GM12873 (cell line): ENCODE measurements at regions not wholly inside any gene's neighbourhood (a gene's known extent, or its start where the extent isn't known, plus 50 kb on each side); places are given as distances from the start of the nearest gene placed in this dataset.

Experiments
- TF ChIP-seq, protein P1 (sequence below): IDR thresholded peaks from 2 replicates; pipeline ENCODE4 v1.5.1; 2012; ENCODE audit warnings: low read depth, mild to moderate bottlenecking, moderate library complexity, low read length, control low read depth; ENCODE audit not compliant: insufficient read depth; ENCODE audit errors: missing control alignments

DNA sequence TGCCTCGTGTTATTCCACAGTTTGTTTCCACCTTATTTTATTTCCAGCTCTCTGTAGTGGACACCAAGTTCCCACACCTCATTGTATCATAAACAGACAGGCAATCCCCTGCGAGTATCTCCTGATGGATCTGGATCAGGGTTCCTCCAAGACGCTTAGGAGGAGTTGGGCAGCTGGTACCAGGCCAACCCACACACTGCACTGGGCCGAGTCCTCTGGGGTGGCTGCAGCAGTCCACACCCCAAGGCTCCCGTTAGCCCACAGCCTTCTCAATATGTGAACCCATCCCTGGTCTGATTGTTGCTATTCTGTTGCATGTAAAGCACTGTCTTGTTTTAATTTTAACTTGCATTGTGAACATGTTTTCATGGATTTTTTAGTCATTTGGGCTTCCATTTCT is 178.8 kb upstream of the RAB6C start:
- TF ChIP-seq, protein P1, sequence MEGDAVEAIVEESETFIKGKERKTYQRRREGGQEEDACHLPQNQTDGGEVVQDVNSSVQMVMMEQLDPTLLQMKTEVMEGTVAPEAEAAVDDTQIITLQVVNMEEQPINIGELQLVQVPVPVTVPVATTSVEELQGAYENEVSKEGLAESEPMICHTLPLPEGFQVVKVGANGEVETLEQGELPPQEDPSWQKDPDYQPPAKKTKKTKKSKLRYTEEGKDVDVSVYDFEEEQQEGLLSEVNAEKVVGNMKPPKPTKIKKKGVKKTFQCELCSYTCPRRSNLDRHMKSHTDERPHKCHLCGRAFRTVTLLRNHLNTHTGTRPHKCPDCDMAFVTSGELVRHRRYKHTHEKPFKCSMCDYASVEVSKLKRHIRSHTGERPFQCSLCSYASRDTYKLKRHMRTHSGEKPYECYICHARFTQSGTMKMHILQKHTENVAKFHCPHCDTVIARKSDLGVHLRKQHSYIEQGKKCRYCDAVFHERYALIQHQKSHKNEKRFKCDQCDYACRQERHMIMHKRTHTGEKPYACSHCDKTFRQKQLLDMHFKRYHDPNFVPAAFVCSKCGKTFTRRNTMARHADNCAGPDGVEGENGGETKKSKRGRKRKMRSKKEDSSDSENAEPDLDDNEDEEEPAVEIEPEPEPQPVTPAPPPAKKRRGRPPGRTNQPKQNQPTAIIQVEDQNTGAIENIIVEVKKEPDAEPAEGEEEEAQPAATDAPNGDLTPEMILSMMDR, result no peak

DNA sequence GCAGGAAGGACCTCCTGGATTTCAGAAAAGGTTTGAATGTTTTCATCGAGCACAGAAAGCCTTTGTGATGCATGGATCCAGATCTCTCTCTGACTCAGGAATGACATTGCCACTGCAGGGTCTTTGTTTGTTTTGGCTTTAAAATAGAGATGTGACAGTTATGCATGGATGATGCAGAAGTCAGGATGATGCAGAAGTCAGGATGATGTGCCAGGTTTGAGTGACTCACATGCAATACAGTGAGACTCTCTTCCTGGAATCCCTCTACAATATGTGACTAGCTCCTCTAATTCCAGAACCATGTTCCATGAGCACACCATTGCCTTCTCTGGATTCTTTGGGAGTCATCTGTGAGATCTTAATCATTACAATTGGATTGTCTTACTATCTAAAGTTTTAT is 177.9 kb upstream of the RAB6C start:
- TF ChIP-seq, protein P1, result no peak

DNA sequence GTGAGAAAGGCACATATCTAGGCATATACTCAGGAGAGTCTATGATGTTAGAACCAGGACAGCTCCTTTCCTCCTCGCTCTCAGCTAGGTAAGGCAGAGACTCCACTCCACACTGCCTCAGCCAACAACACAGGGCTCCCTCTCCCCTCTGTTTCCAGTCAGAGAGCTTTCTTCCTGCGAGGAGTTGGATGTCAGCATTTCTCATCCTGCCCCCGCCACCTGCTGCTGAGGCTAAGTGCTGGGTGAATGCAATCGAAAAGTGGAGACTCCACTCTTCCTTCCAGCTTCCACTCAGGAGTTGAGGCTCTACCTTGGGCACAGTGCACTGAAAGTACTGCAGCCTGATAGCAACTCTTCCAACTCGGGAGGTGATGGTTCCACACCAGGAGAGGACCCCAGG is 177.2 kb upstream of the RAB6C start:
- TF ChIP-seq, protein P1, result no peak

DNA sequence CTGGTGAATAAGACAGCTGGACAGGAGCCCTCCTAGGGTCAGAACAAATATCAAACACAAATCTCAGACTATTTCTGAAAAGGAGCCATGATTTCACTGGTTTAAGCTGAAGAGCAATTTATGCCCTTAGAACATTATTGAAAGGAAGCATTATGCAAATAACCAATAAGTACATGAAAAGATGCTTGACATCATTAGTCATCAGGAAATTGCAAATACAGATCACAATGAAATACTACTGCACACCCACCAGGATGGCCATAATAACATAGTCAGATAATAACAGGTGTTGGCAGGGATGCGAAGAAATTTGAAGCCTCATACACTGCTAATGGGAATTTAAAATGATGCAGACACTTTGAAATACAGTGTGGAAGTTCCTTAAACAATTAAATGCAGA is 176.4 kb upstream of the RAB6C start:
- TF ChIP-seq, protein P1, result no peak

DNA sequence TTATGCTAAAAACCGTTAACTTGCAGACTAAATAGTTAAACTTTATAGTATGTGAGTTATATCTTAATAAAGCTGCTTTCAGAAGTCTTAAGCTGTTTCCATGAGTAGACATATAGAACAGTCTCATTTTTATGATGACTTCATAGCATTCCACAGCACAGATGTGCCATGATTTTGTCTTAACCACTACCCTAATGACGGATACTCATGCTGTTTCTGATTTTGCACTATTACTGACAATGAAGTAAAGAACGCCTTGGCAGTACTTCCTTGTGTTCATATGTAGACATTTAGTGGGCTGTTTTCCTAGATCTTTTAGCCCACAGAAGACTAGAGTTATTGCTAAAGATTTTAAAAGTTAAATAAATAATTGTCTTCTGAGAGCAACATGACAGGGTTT is 175.6 kb upstream of the RAB6C start:
- TF ChIP-seq, protein P1, result no peak

DNA sequence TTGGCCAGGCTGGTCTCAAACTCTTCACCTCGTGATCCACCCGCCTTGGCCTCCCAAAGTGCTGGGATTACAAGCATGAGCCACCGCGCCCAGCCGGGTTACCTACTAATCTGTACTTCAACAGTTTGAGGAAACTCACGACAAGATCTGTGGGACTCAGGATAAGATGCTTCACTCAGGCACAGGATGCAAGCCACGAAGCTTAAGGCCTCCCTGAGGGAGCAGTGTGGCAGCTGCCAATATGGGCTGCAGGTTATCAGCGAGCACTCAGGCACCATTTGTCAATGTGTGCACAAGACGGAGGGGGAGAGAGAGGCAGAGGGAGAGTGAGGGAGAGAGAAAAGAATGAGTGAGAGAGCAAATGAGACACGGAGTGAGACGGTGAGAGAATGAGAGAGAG is 173.6 kb upstream of the RAB6C start:
- TF ChIP-seq, protein P1, result no peak

DNA sequence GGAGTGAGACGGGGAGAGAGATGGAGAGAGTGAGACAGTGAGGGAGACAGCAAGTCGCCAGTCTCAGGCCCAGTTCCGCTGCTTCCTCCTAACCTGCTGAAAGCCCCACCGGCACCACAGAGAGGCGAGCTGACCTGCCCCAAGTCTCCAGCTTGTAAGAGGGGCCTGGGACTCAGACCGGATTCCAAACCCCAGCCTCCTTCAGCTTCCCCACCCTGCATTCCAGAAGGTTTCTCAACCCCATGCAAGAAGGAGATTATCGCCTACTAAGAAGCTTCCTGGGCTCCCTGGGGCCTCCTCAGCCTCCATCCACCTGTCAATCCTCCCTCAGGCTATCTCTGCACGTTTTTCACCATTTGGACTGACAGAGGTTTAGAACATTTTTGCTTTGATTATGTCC is 173.1 kb upstream of the RAB6C start:
- TF ChIP-seq, protein P1, result no peak
